Stomach (tissue), 8 donors: ENCODE measurements at regions not wholly inside any gene's neighbourhood (a gene's known extent, or its start where the extent isn't known, plus 50 kb on each side); places are given as distances from the start of the nearest gene placed in this dataset.

Experiments
- DNase-seq, 2 donors: peaks; one replicate each; pipeline versions ENCODE4 v3.0.0 to v3.0.0-alpha.2; 2013 to 2019
- H3K27ac ChIP-seq, 5 donors: fragments of 200-600 bp in 4 of 5; sonication (generic) in 4 of 5; one replicate each; pipeline ENCODE4 v1.5.1; 2013 to 2019; ENCODE audit warnings: mild to moderate bottlenecking in 1 of 5, moderate library complexity in 1 of 5
- H3K27me3 ChIP-seq, 3 donors: fragments of 200-600 bp; sonication (generic); one replicate each; pipeline ENCODE4 v1.5.1; 2017 to 2019; ENCODE audit warnings: mixed run types in 1 of 3
- H3K36me3 ChIP-seq, 4 donors: fragments of 200-600 bp; sonication (generic); 1 replicate in 3 of 4; 2 replicates in 1 of 4; pipeline ENCODE4 v1.5.1; 2016 to 2019
- H3K4me1 ChIP-seq, 4 donors: fragments of 200-600 bp; sonication (generic); one replicate each; pipeline ENCODE4 v1.5.1; 2016 to 2019
- H3K4me3 ChIP-seq, 4 donors: fragments of 200-600 bp; sonication (generic) in 3 of 4; one replicate each; pipeline ENCODE4 v1.5.1; 2016 to 2019; ENCODE audit warnings: mild to moderate bottlenecking in 1 of 4
- H3K9me3 ChIP-seq, 4 donors: fragments of 200-600 bp; sonication (generic); one replicate each; pipeline ENCODE4 v1.5.1; 2016 to 2019
- EP300 ChIP-seq: sonication (generic); formaldehyde crosslinking; IDR thresholded peaks from one replicate; pipeline ENCODE4 v1.6.1; 2017; ENCODE audit warnings: antibody characterized with exemption
- POLR2A ChIP-seq, 4 donors: fragments of 450-650 bp; IDR thresholded peaks; one replicate each; pipeline ENCODE4 v1.6.1; 2016; ENCODE audit warnings: antibody characterized with exemption in 4 of 4, control low read depth in 2 of 4, mild to moderate bottlenecking in 1 of 4, moderate library complexity in 1 of 4
- POLR2AphosphoS5 ChIP-seq, 3 donors: sonication (generic); formaldehyde crosslinking; IDR thresholded peaks; one replicate each; pipeline ENCODE4 v1.6.1; 2016; ENCODE audit warnings: antibody characterized with exemption in 3 of 3
- WGBS, 5 donors: extraction: QIAGEN DNeasy Blood & Tissue Kit in 3 of 5; methylation state at CpG; one replicate each; pipeline versions ENCODE4 v1.1.5 to v1.1.7; 2013 to 2018; 5-methylcytosine and 5-hydroxymethylcytosine counted together
- intact Hi-C: fragments of 100-400 bp; cut with DNase I; formaldehyde crosslinking; loops from one replicate; pipeline ENCODE4 v1.15.1; 2023; ENCODE audit warnings: low total_unique reads
- TF ChIP-seq, protein P1 (sequence below), 7 experiments: fragments of 450-650 bp in 4 of 7; fragments of 200-600 bp in 3 of 7; sonication (generic) in 3 of 7; IDR thresholded peaks; one replicate each; pipeline ENCODE4 v1.5.1; 2016 to 2019; ENCODE audit warnings: antibody characterized with exemption in 7 of 7, control low read depth in 2 of 7, mild to moderate bottlenecking in 1 of 7
- donor health status: healthy with polysubstance abuse.
- donor health status: Bipolar disorder and iron deficiency.
- donor health status: healthy.

DNA sequence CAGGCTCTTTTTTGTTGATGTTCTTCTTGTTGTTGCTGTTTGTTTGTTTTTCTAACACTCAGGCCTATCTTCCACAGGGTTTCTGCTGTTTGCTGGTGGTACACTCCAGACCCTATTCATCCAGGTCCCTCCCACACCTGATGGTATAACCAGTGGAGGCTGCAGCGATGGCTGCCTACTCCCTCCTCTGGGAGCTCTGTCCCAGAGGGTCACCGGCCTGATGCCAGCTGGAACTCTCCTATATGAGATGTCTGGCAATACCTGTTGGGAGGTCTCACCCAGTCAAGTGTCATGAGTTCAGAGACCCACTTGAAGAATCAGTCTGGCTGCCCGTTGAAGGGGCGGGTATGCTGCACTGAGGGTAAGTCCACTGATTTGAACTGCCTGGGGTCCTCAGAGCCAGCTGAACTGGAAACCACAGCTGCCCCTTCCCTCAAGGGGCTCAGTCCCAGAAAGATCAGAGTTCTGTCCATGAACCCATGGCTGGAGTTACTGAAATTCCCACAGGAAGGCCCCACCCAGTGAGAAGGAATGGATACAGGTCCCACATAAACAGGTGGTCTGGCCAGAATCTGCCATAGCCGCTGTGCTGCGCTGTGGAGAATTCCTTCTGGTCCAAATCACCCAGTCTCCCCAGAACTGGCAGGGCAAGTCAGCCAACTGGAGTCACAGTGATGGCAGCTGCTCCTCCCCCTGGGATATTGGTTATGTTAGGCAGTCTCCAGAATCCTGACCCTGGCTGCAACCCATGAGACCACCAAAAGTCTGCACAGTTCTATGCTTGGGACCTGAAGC lies 664.4 kb downstream of the FRK start:
- no peak for DNase-seq
- H3K4me3 ChIP-seq, result no peak overlapping the region
- intact Hi-C loops, result no loop called here
- peaks cover 0 to 14% (median 9%) of the 10 kb centered on the region in 4 donors for H3K9me3 ChIP-seq
- H3K27me3 ChIP-seq, result no peaks in the 10 kb centered on the region
- TF ChIP-seq EP300 (no peak), POLR2AphosphoS5 (IDR thresholded peaks at IDR 0.05) (no peak), POLR2A (IDR thresholded peaks at IDR 0.05) (no peak)
- TF ChIP-seq, protein P1, sequence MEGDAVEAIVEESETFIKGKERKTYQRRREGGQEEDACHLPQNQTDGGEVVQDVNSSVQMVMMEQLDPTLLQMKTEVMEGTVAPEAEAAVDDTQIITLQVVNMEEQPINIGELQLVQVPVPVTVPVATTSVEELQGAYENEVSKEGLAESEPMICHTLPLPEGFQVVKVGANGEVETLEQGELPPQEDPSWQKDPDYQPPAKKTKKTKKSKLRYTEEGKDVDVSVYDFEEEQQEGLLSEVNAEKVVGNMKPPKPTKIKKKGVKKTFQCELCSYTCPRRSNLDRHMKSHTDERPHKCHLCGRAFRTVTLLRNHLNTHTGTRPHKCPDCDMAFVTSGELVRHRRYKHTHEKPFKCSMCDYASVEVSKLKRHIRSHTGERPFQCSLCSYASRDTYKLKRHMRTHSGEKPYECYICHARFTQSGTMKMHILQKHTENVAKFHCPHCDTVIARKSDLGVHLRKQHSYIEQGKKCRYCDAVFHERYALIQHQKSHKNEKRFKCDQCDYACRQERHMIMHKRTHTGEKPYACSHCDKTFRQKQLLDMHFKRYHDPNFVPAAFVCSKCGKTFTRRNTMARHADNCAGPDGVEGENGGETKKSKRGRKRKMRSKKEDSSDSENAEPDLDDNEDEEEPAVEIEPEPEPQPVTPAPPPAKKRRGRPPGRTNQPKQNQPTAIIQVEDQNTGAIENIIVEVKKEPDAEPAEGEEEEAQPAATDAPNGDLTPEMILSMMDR (IDR thresholded peaks at IDR 0.05), result no peak
- 70 to 95% (median 85%) methylated on average over 5 to 6 of the region's 6 CpGs for WGBS, 5 donors
- H3K27ac ChIP-seq, result no peak overlapping the region
- no peaks in the 10 kb centered on the region for H3K4me1 ChIP-seq
- no peaks in the 10 kb centered on the region for H3K36me3 ChIP-seq

- TF ChIP-seq, protein P1 (IDR thresholded peaks at IDR 0.05), result no peak
- TF ChIP-seq EP300, result no peak
- TF ChIP-seq POLR2AphosphoS5 (IDR thresholded peaks at IDR 0.05), result no peak
- no peak for TF ChIP-seq POLR2A (IDR thresholded peaks at IDR 0.05)
- peaks cover 0 to 19% (median 9%) of the 10 kb centered on the region in 4 donors for H3K9me3 ChIP-seq
- H3K4me3 ChIP-seq, result no peak overlapping the region
- no peaks in the 10 kb centered on the region for H3K27me3 ChIP-seq
- DNase-seq, result no peak
- intact Hi-C loops, result no loop called here
- 85 to 95% (median 89%) methylated on average over 5 of the region's 5 CpGs for WGBS, 5 donors
- H3K36me3 ChIP-seq, result no peaks in the 10 kb centered on the region
- H3K4me1 ChIP-seq, result no peaks in the 10 kb centered on the region
- H3K27ac ChIP-seq, result no peak overlapping the region
Observed at GRCh38 chr6:115393821-115394220, 666.9 kb downstream of the FRK start.

DNA sequence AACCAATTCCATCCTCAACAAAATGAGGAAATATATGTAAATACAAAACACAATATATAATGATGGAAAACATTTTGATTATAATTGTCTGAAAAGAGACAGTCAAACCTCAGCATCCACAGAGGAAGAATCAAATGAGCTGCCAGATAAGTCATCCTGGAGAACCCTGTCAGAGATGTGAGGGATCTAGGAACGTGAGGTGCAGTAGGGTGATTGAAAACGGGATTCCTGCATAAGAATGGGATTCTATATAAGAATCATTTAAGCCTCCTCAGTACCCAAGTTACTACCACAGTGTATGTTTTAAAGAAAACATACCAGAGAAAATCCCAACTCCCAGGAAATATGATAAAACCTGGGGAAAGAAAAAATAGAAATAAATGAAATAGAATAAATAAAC lies 690.5 kb downstream of the FRK start:
- no peaks in the 10 kb centered on the region for H3K36me3 ChIP-seq
- no peaks in the 10 kb centered on the region for H3K4me1 ChIP-seq
- intact Hi-C loops, result no loop called here
- no peak for DNase-seq
- H3K27me3 ChIP-seq, result no peaks in the 10 kb centered on the region
- 73 to 85% (median 79%) methylated on average over 2 of the region's 2 CpGs for WGBS, 5 donors
- no peak for TF ChIP-seq POLR2A (IDR thresholded peaks at IDR 0.05)
- TF ChIP-seq POLR2AphosphoS5 (IDR thresholded peaks at IDR 0.05), result no peak
- no peak for TF ChIP-seq EP300
- TF ChIP-seq, protein P1 (IDR thresholded peaks at IDR 0.05), result no peak
- no peak overlapping the region for H3K4me3 ChIP-seq
- no peak overlapping the region for H3K27ac ChIP-seq
- H3K9me3 ChIP-seq, result peaks cover 0 to 17% (median 7%) of the 10 kb centered on the region in 4 donors

DNA sequence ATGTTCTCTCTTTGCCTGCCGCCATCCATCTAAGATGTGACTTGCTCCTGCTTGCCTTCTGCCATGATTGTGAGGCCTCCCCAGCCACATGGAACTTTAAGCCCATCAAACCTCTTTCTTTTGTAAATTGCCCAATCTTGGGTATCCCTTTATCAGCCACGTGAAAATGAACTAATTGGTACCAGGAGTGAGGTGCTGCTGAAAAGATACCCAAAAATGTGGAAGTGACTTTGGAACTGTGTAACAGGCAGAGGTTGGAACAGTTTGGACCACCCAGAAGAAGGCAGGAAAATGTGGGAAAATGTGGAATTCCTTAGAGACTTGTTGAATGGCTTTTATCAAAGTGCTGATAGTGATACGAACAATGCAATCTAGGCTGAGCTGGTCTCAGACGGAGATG lies 694.9 kb downstream of the FRK start:
- Histone ChIP-seq H3K36me3 (no peaks in the 10 kb centered on the region), H3K9me3 (peaks cover 0 to 19% (median 7%) of the 10 kb centered on the region in 4 donors), H3K27me3 (no peaks in the 10 kb centered on the region), H3K27ac (no peak overlapping the region), H3K4me3 (no peak overlapping the region), H3K4me1 (no peaks in the 10 kb centered on the region)
- no peak for DNase-seq
- intact Hi-C loops, result no loop called here
- 58 to 79% (median 64%) methylated on average over 4 of the region's 4 CpGs for WGBS, 5 donors
- TF ChIP-seq POLR2AphosphoS5 (IDR thresholded peaks at IDR 0.05) (no peak), EP300 (no peak), POLR2A (IDR thresholded peaks at IDR 0.05) (no peak)
- TF ChIP-seq, protein P1 (IDR thresholded peaks at IDR 0.05), result no peak
